K562 (cell line): ENCODE measurements at regions not wholly inside any gene's neighbourhood (a gene's known extent, or its start where the extent isn't known, plus 50 kb on each side); places are given as distances from the start of the nearest gene placed in this dataset.

Source experiments
- ATAC-seq: fragments of 200-7000 bp; cut with Tn5 transposase; 3 replicates; pipeline ENCODE4 v1.9.1; 2020; ENCODE audit warnings: moderate library complexity
- BruUV-seq: library from RNA; stranded (reverse); fragments of 400-500 nt; replicated peaks from 2 replicates; lab custom pipeline; 2021; lab: Mats Ljungman, UMichigan
- CTCF ChIA-PET: fragments of 300-600 bp; formaldehyde crosslinking; extraction: SDS; loops from one replicate; lab custom pipeline; 2021; ENCODE audit warnings: low intra/inter-chr PET ratio; lab: Yijun Ruan, JAX
- POLR2A ChIA-PET: fragments of 300-600, 350-650 bp; sonication (Branson Sonifier 250); formaldehyde crosslinking; extraction: SDS; loops from one replicate; lab custom pipeline; 2021; ENCODE audit warnings: antibody characterized with exemption, inconsistent platforms; lab: Yijun Ruan, JAX
- DNase-seq, 4 experiments: peaks; one replicate each; pipeline versions ENCODE4 v3.0.0 to v3.0.0-alpha.2; 2011 to 2018; ENCODE audit warnings: low spot score in 3 of 4, mixed read lengths in 3 of 4; ENCODE audit errors: extremely low read depth in 1 of 4
- FAIRE-seq: peaks from 2 replicates; lab custom pipeline; 2011; peaks lifted over from hg19 to GRCh38; lab: Jason Lieb, UNC
- H2AFZ ChIP-seq: 2 replicates; pipeline ENCODE4 v1.6.0; 2011; ENCODE audit warnings: low read depth, low read length, control low read depth, inconsistent platforms
- H3K27ac ChIP-seq: fragments of 200-600 bp; 3 replicates; pipeline ENCODE4 v1.8.0; 2011; ENCODE audit warnings: low read depth, mild to moderate bottlenecking, control low read depth, inconsistent platforms, low read length, moderate library complexity, mixed read lengths; ENCODE audit errors: extremely low read depth
- H3K27me3 ChIP-seq, 2 experiments: fragments of 300-600 bp in 1 of 2; 2 replicates in 1 of 2; 3 replicates in 1 of 2; pipeline versions ENCODE4 v1.6.0 to v1.8.0; 2011; ENCODE audit warnings: inconsistent platforms in 2 of 2, low read length in 2 of 2, mild to moderate bottlenecking in 1 of 2, mixed read lengths in 1 of 2, moderate library complexity in 1 of 2; ENCODE audit not compliant: control insufficient read depth in 2 of 2, insufficient read depth in 2 of 2
- H3K36me3 ChIP-seq: fragments of 300-600 bp; 3 replicates; pipeline ENCODE4 v1.8.0; 2011; ENCODE audit warnings: mild to moderate bottlenecking, low read length, inconsistent platforms; ENCODE audit not compliant: control insufficient read depth, insufficient read depth
- H3K4me1 ChIP-seq, 2 experiments: fragments of 200-600 bp in 1 of 2; replicated peaks in 1 of 2; 2 replicates in 1 of 2; 3 replicates in 1 of 2; pipeline versions ENCODE4 v1.5.1 to v1.8.0; 2011; ENCODE audit warnings: inconsistent platforms in 2 of 2, low read length in 2 of 2, mild to moderate bottlenecking in 1 of 2, mixed read lengths in 1 of 2, moderate library complexity in 1 of 2; ENCODE audit not compliant: control insufficient read depth in 2 of 2, insufficient read depth in 2 of 2
- H3K4me2 ChIP-seq: 2 replicates; pipeline ENCODE4 v1.6.1; 2011; ENCODE audit warnings: low read length, control low read depth, inconsistent platforms, mixed read lengths; ENCODE audit not compliant: insufficient read depth
- H3K4me3 ChIP-seq: fragments of 200-600 bp; sonication (generic), shearing (Covaris generic); 2 replicates; pipeline ENCODE4 v1.5.1; 2016; ENCODE audit warnings: control low read depth, inconsistent platforms
- H3K79me2 ChIP-seq: fragments of 200-600 bp; 3 replicates; pipeline ENCODE4 v1.8.0; 2011; ENCODE audit warnings: low read length, inconsistent platforms; ENCODE audit not compliant: control insufficient read depth, insufficient read depth
- H3K9ac ChIP-seq, 2 experiments: 2 replicates each; pipeline versions ENCODE4 v1.6.0 to v1.6.1; 2011; ENCODE audit warnings: low read depth in 2 of 2, low read length in 2 of 2, control low read depth in 1 of 2, inconsistent platforms in 1 of 2, mild to moderate bottlenecking in 1 of 2, mixed read lengths in 1 of 2; ENCODE audit not compliant: insufficient read depth in 1 of 2
- H3K9me1 ChIP-seq: one replicate; pipeline ENCODE4 v1.6.0; 2011; ENCODE audit warnings: inconsistent platforms, mild to moderate bottlenecking, low read length, moderate library complexity; ENCODE audit not compliant: control insufficient read depth, insufficient read depth
- H3K9me3 ChIP-seq: replicated peaks from 2 replicates; pipeline ENCODE4 v1.5.1; 2011; ENCODE audit warnings: low read depth, low read length, inconsistent platforms; ENCODE audit not compliant: control insufficient read depth, insufficient read depth
- H4K20me1 ChIP-seq: replicated peaks from 2 replicates; pipeline ENCODE4 v1.6.1; 2011; ENCODE audit warnings: low read length, inconsistent platforms, mixed read lengths; ENCODE audit not compliant: control insufficient read depth, insufficient read depth
- BCL6 ChIP-seq: fragments of 250-450 bp; sonication (Bioruptor Pico); IDR thresholded peaks from 2 replicates; pipeline ENCODE4 v1.4.0; 2020
- ESRRB ChIP-seq: fragments of 250-450 bp; sonication (Bioruptor Pico); IDR thresholded peaks from 2 replicates; pipeline ENCODE4 v1.5.0; 2020; ENCODE audit warnings: mild to moderate bottlenecking, moderate library complexity, borderline replicate concordance
- RBM17 ChIP-seq: fragments of 200-400 bp; formaldehyde crosslinking; IDR thresholded peaks from 2 replicates; pipeline ENCODE4 v1.6.1; 2017; ENCODE audit warnings: low read depth, mild to moderate bottlenecking, low read length, borderline replicate concordance
- SRSF3 ChIP-seq: fragments of 200-400 bp; formaldehyde crosslinking; IDR thresholded peaks from 2 replicates; pipeline ENCODE4 v1.6.1; 2016; ENCODE audit warnings: mild to moderate bottlenecking, low read length, moderate library complexity; ENCODE audit not compliant: insufficient read depth
- ZNF668 ChIP-seq: fragments of 250-450 bp; sonication (Bioruptor Pico); IDR thresholded peaks from 2 replicates; pipeline ENCODE4 v1.8.0; 2022; ENCODE audit warnings: mild to moderate bottlenecking, inconsistent platforms
- WGBS: fragments of 100-300 bp; shearing (Covaris generic); methylation state at CpG from one replicate; pipeline ENCODE4 v1.1.6; 2016; ENCODE audit warnings: low coverage, mixed read lengths; ENCODE audit not compliant: insufficient coverage; ENCODE audit errors: missing lambda C conversion rate; 5-methylcytosine and 5-hydroxymethylcytosine counted together
- in situ Hi-C: fragments of 300-500 bp; cut with MboI; formaldehyde crosslinking; loops from 4 replicates; pipeline ENCODE4 v1.15.0; 2018; ENCODE audit warnings: inconsistent platforms, mixed read lengths
- intact Hi-C: fragments of 100-400 bp; cut with micrococcal nuclease; formaldehyde crosslinking; loops from 2 replicates; pipeline ENCODE4 v1.14.2; 2022
- TF ChIP-seq, protein P1 (sequence below): sonication (generic); formaldehyde crosslinking; IDR thresholded peaks from 2 replicates; pipeline ENCODE4 v1.8.1; 2023; ENCODE audit warnings: missing genetic modification reagents, mild to moderate bottlenecking, borderline replicate concordance
- TF ChIP-seq, protein P2 (sequence below): fragments of 450-650 bp; IDR thresholded peaks from 2 replicates; pipeline ENCODE4 v1.7.1; 2018; ENCODE audit warnings: mild to moderate bottlenecking, low read depth; ENCODE audit not compliant: partially characterized antibody
- TF ChIP-seq, protein P3 (sequence below): sonication (generic); formaldehyde crosslinking; IDR thresholded peaks from 2 replicates; pipeline ENCODE4 v1.8.0; 2022; ENCODE audit warnings: mild to moderate bottlenecking, missing genetic modification reagents

DNA sequence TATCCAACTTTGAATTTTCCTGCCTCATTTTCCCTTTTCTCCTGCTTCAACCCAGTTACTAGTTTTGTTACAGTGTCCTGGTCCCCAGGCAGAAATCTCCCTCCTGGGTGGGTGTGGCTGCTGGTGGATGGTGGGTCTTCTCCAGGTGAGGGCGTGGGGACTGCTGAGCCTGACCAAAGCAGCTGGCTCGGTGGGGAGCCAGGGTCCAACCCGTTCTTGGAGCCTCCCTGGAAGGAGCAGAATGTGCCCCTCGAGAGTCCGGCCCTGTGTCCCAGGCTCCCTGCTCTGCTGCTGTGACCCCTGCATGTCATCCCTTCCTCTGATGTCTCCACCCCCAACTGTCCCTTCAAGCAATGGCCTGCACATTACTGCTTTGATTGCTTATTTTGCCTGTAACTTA is 86.6 kb upstream of the TCERG1L start:
- Histone ChIP-seq H3K36me3 (no peaks in the 10 kb centered on the region), H3K9ac (no peak overlapping the region), H2AFZ (no peak overlapping the region), H3K9me3 (no peaks in the 10 kb centered on the region), H3K4me2 (no peak overlapping the region), H3K4me1 (no peaks in the 10 kb centered on the region), H3K79me2 (no peaks in the 10 kb centered on the region), H3K27ac (no peak overlapping the region), H3K4me3 (no peak overlapping the region), H3K27me3 (peaks cover 0 to 9% of the 10 kb centered on the region in 2 experiments; a peak in 2 of 5 replicates), H4K20me1 (no peaks in the 10 kb centered on the region), H3K9me1 (no peaks in the 10 kb centered on the region)
- no peak for FAIRE-seq
- CTCF ChIA-PET: no interaction called here
- no TSS peak for BruUV-seq
- WGBS: 0% methylated on average over 4 of the region's 5 CpGs
- in situ Hi-C loops (no loop called here), intact Hi-C loops (no loop called here)
- ATAC-seq: no peak
- POLR2A ChIA-PET: no interaction called here
- no peak for DNase-seq
- TF ChIP-seq RBM17: no peak

DNA sequence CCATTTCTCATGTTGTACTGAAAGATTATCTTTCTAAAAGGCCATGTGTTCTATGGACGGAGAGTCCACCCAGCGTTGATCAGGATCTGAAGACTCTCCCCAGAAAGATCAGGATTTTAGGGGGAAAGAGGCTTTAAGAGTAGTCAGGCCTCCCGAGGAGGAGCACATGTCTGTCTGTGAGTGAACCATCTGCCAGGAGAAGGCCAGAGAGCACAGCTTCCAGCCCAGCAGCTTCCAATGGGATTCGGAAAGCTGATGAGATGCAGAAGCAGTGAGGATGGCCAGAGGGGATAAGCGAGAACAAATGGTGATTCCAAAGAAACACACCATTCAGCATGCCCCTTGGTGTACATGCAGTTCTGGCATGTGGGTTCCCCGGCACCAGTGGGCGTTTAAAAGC is 88.5 kb upstream of the TCERG1L start:
- ChIA-PET POLR2A (no interaction called here), CTCF (no interaction called here)
- Histone ChIP-seq H4K20me1 (no peaks in the 10 kb centered on the region), H3K27me3 (peaks cover 0 to 9% of the 10 kb centered on the region in 2 experiments; a peak in 2 of 5 replicates), H3K79me2 (no peaks in the 10 kb centered on the region), H3K4me1 (no peaks in the 10 kb centered on the region), H3K9ac (no peak overlapping the region), H3K36me3 (no peaks in the 10 kb centered on the region), H3K9me3 (no peaks in the 10 kb centered on the region), H3K4me2 (no peak overlapping the region), H3K9me1 (no peaks in the 10 kb centered on the region), H2AFZ (no peak overlapping the region), H3K27ac (no peak overlapping the region), H3K4me3 (no peak overlapping the region)
- no peak for FAIRE-seq
- WGBS: 0% methylated on average over 7 of the region's 7 CpGs
- DNase-seq: no peak
- in situ Hi-C loops (no loop called here), intact Hi-C loops (no loop called here)
- no TSS peak for BruUV-seq
- ATAC-seq: no peak
- TF ChIP-seq, protein P1, sequence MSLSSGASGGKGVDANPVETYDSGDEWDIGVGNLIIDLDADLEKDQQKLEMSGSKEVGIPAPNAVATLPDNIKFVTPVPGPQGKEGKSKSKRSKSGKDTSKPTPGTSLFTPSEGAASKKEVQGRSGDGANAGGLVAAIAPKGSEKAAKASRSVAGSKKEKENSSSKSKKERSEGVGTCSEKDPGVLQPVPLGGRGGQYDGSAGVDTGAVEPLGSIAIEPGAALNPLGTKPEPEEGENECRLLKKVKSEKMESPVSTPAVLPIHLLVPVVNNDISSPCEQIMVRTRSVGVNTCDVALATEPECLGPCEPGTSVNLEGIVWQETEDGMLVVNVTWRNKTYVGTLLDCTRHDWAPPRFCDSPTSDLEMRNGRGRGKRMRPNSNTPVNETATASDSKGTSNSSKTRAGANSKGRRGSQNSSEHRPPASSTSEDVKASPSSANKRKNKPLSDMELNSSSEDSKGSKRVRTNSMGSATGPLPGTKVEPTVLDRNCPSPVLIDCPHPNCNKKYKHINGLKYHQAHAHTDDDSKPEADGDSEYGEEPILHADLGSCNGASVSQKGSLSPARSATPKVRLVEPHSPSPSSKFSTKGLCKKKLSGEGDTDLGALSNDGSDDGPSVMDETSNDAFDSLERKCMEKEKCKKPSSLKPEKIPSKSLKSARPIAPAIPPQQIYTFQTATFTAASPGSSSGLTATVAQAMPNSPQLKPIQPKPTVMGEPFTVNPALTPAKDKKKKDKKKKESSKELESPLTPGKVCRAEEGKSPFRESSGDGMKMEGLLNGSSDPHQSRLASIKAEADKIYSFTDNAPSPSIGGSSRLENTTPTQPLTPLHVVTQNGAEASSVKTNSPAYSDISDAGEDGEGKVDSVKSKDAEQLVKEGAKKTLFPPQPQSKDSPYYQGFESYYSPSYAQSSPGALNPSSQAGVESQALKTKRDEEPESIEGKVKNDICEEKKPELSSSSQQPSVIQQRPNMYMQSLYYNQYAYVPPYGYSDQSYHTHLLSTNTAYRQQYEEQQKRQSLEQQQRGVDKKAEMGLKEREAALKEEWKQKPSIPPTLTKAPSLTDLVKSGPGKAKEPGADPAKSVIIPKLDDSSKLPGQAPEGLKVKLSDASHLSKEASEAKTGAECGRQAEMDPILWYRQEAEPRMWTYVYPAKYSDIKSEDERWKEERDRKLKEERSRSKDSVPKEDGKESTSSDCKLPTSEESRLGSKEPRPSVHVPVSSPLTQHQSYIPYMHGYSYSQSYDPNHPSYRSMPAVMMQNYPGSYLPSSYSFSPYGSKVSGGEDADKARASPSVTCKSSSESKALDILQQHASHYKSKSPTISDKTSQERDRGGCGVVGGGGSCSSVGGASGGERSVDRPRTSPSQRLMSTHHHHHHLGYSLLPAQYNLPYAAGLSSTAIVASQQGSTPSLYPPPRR (CRISPR knock-in tag): no peak
- TF ChIP-seq, protein P2, sequence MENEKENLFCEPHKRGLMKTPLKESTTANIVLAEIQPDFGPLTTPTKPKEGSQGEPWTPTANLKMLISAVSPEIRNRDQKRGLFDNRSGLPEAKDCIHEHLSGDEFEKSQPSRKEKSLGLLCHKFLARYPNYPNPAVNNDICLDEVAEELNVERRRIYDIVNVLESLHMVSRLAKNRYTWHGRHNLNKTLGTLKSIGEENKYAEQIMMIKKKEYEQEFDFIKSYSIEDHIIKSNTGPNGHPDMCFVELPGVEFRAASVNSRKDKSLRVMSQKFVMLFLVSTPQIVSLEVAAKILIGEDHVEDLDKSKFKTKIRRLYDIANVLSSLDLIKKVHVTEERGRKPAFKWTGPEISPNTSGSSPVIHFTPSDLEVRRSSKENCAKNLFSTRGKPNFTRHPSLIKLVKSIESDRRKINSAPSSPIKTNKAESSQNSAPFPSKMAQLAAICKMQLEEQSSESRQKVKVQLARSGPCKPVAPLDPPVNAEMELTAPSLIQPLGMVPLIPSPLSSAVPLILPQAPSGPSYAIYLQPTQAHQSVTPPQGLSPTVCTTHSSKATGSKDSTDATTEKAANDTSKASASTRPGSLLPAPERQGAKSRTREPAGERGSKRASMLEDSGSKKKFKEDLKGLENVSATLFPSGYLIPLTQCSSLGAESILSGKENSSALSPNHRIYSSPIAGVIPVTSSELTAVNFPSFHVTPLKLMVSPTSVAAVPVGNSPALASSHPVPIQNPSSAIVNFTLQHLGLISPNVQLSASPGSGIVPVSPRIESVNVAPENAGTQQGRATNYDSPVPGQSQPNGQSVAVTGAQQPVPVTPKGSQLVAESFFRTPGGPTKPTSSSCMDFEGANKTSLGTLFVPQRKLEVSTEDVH: no peak
- TF ChIP-seq SRSF3 (no peak), ESRRB (CRISPR knock-in tag) (no peak), BCL6 (CRISPR knock-in tag) (no peak), ZNF668 (CRISPR knock-in tag) (no peak)
- TF ChIP-seq, protein P3, sequence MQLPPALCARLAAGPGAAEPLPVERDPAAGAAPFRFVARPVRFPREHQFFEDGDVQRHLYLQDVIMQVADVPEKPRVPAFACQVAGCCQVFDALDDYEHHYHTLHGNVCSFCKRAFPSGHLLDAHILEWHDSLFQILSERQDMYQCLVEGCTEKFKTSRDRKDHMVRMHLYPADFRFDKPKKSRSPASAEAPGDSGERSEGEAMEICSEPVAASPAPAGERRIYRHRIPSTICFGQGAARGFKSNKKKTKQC (CRISPR knock-in tag): no peak
